Myocyte (in vitro differentiated cells): ENCODE measurements at regions not wholly inside any gene's neighbourhood (a gene's known extent, or its start where the extent isn't known, plus 50 kb on each side); places are given as distances from the start of the nearest gene placed in this dataset.

Experiments
- DNase-seq: peaks from one replicate; pipeline ENCODE4 v3.0.0-alpha.2; 2012; ENCODE audit warnings: low read depth

- DNase-seq, result no peak
Measured at GRCh38 chr3:105051111-105051510, 315.6 kb upstream of the ALCAM start.

- DNase-seq, result no peak
Measured at GRCh38 chr3:105051972-105052371, 314.7 kb upstream of the ALCAM start.

- no peak for DNase-seq
Measured at GRCh38 chr3:105062853-105063252, 303.9 kb upstream of the ALCAM start.

GRCh38 chr3:105065895-105066839 lies 300.5 kb upstream of the ALCAM start:
- peak; percentile 33 for DNase-seq

- no peak for DNase-seq
Measured at GRCh38 chr3:105067361-105067760, 299.3 kb upstream of the ALCAM start.

GRCh38 chr3:105077060-105077822 lies 289.5 kb upstream of the ALCAM start:
- no peak for DNase-seq

GRCh38 chr3:105083945-105084344 lies 282.8 kb upstream of the ALCAM start:
- no peak for DNase-seq

GRCh38 chr3:105085506-105085905 lies 281.2 kb upstream of the ALCAM start:
- DNase-seq, result no peak

- peak; percentile 1 for DNase-seq
Measured at GRCh38 chr3:105093371-105094252, 273.1 kb upstream of the ALCAM start.

- DNase-seq, result no peak
Measured at GRCh38 chr3:105094588-105094987, 272.1 kb upstream of the ALCAM start.

GRCh38 chr3:105096071-105096470 lies 270.6 kb upstream of the ALCAM start:
- DNase-seq, result no peak

- DNase-seq, result no peak
Measured at GRCh38 chr3:105101603-105102002, 265.1 kb upstream of the ALCAM start.

GRCh38 chr3:105103139-105103538 lies 263.6 kb upstream of the ALCAM start:
- DNase-seq, result no peak

GRCh38 chr3:105108823-105109222 lies 257.9 kb upstream of the ALCAM start:
- no peak for DNase-seq

- no peak for DNase-seq
Measured at GRCh38 chr3:105118905-105119304, 247.8 kb upstream of the ALCAM start.

- DNase-seq, result no peak
Measured at GRCh38 chr3:105119801-105120340, 246.8 kb upstream of the ALCAM start.

GRCh38 chr3:105130911-105131310 lies 235.8 kb upstream of the ALCAM start:
- no peak for DNase-seq

GRCh38 chr3:105137911-105138310 lies 228.8 kb upstream of the ALCAM start:
- peak; percentile 3 for DNase-seq

GRCh38 chr3:105139881-105140560 lies 226.7 kb upstream of the ALCAM start:
- DNase-seq, result no peak

GRCh38 chr3:105140899-105141367 lies 225.8 kb upstream of the ALCAM start:
- no peak for DNase-seq
